PC-9 (cell line): ENCODE measurements at regions not wholly inside any gene's neighbourhood (a gene's known extent, or its start where the extent isn't known, plus 50 kb on each side); places are given as distances from the start of the nearest gene placed in this dataset.

Experiments
- EZH2 ChIP-seq: fragments of 200-600 bp; sonication (generic); IDR thresholded peaks from 2 replicates; pipeline ENCODE4 v1.8.0; 2017; ENCODE audit warnings: antibody characterized with exemption, low read depth
- TF ChIP-seq, protein P1 (sequence below): fragments of 200-600 bp; sonication (generic); conservative IDR thresholded peaks from 2 replicates; pipeline ENCODE4 v1.6.1; 2017; ENCODE audit warnings: mixed run types, antibody characterized with exemption, mild to moderate bottlenecking, moderate library complexity

DNA sequence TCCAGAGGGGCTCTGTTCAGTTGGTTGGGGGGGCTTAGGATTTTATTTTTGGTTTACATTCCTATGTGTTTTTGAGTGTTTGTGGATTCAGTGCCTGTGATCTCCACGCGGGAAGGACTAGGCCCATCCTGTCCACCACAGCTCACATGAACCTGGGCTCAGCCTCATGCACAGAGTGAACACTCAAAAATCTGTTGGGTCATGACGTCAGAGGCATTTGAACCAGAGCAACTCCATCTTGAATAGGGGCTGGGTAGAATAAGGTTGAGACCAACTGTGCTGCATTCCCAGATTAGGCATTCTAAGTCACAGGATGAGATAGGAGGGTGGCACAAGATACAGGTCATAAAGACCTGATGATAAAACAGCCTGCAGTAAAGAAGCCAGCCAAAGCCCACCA, 133.3 kb downstream of the RAMP3 start:
- TF ChIP-seq, protein P1, sequence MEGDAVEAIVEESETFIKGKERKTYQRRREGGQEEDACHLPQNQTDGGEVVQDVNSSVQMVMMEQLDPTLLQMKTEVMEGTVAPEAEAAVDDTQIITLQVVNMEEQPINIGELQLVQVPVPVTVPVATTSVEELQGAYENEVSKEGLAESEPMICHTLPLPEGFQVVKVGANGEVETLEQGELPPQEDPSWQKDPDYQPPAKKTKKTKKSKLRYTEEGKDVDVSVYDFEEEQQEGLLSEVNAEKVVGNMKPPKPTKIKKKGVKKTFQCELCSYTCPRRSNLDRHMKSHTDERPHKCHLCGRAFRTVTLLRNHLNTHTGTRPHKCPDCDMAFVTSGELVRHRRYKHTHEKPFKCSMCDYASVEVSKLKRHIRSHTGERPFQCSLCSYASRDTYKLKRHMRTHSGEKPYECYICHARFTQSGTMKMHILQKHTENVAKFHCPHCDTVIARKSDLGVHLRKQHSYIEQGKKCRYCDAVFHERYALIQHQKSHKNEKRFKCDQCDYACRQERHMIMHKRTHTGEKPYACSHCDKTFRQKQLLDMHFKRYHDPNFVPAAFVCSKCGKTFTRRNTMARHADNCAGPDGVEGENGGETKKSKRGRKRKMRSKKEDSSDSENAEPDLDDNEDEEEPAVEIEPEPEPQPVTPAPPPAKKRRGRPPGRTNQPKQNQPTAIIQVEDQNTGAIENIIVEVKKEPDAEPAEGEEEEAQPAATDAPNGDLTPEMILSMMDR, result no peak
- TF ChIP-seq EZH2, result no peak
